H1 (cell line): ENCODE measurements at regions not wholly inside any gene's neighbourhood (a gene's known extent, or its start where the extent isn't known, plus 50 kb on each side); places are given as distances from the start of the nearest gene placed in this dataset.

Experiments
- CTCF ChIP-seq, 3 experiments: IDR thresholded peaks; 1 replicate in 2 of 3; 2 replicates in 1 of 3; pipeline versions ENCODE4 v1.5.1 to v1.6.1; 2011; ENCODE audit warnings: low read length in 3 of 3, mild to moderate bottlenecking in 3 of 3, inconsistent platforms in 2 of 3, low read depth in 1 of 3, moderate library complexity in 1 of 3; ENCODE audit not compliant: insufficient read depth in 1 of 3; ENCODE audit errors: control extremely low read depth in 1 of 3
- EP300 ChIP-seq, 2 experiments: IDR thresholded peaks; 1 replicate in 1 of 2; 2 replicates in 1 of 2; pipeline ENCODE4 v1.6.1; 2011 to 2012; ENCODE audit warnings: low read depth in 2 of 2, low read length in 2 of 2, mild to moderate bottlenecking in 2 of 2, borderline replicate concordance in 1 of 2, inconsistent platforms in 1 of 2, moderate library complexity in 1 of 2
- RAD21 ChIP-seq, 2 experiments: IDR thresholded peaks in 1 of 2; conservative IDR thresholded peaks in 1 of 2; 2 replicates each; pipeline ENCODE4 v1.6.1; 2011; ENCODE audit warnings: low read depth in 2 of 2, low read length in 2 of 2, improper control_type of control experiment in 1 of 2, inconsistent platforms in 1 of 2, mild to moderate bottlenecking in 1 of 2, moderate library complexity in 1 of 2
- TAF1 ChIP-seq: IDR thresholded peaks from 2 replicates; pipeline ENCODE4 v1.6.1; 2011; ENCODE audit warnings: mild to moderate bottlenecking, low read depth, low read length
- TBP ChIP-seq: IDR thresholded peaks from 2 replicates; pipeline ENCODE4 v1.6.1; 2011; ENCODE audit warnings: low read depth, low read length, improper control_type of control experiment
- ZNF274 ChIP-seq: IDR thresholded peaks from 2 replicates; pipeline ENCODE4 v1.7.0; 2012; ENCODE audit warnings: low read length, borderline replicate concordance; ENCODE audit errors: extremely low read depth

DNA sequence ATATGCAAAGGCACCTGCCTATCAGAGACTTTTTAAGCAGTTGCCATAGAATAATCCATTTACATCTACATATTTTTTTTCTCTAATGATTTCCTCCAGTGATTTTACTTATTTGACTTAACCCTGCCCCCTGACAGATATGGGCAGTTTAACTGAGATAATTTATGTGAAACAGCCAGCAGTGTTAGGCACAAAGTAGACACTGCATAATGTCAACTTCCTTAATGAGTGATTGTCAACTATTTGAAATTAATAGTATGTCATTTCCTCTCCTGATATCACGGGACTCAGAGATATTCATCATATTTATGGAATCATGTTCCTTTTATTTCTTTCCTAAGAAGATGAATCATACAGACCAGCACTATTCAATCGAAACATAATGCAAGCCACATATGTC, 179.9 kb upstream of the ATP10A start:
- TF ChIP-seq TBP: no peak
- no peak for TF ChIP-seq EP300 (IDR thresholded peaks at IDR 0.05; ENCODE audit: borderline replicate concordance in 1 of 2, low read depth in 2 of 2, low read length in 2 of 2)
- TF ChIP-seq ZNF274: no peak
- no peak for TF ChIP-seq TAF1
- no peak for TF ChIP-seq CTCF (IDR thresholded peaks at IDR 0.05; ENCODE audit: control extremely low read depth in 1 of 3, insufficient read depth in 1 of 3, low read depth in 1 of 3, low read length in 3 of 3)
- no peak for TF ChIP-seq RAD21 (IDR thresholded peaks at IDR 0.05 in 1 of 2, conservative IDR thresholded peaks at IDR 0.05 in 1 of 2; ENCODE audit: low read depth in 2 of 2, low read length in 2 of 2)
